GM21360 (cell line): ENCODE measurements at regions not wholly inside any gene's neighbourhood (a gene's known extent, or its start where the extent isn't known, plus 50 kb on each side); places are given as distances from the start of the nearest gene placed in this dataset.

Experiments
- ATAC-seq: cut with Tn5 transposase; IDR thresholded peaks from one replicate; pipeline ENCODE4 v1.9.1; 2021; ENCODE audit warnings: mild to moderate bottlenecking, moderate library complexity; ENCODE audit not compliant: unreplicated experiment

GRCh38 chr12:24608108-24608507 is 340.8 kb downstream of the BCAT1 start:
- no peak for ATAC-seq

DNA sequence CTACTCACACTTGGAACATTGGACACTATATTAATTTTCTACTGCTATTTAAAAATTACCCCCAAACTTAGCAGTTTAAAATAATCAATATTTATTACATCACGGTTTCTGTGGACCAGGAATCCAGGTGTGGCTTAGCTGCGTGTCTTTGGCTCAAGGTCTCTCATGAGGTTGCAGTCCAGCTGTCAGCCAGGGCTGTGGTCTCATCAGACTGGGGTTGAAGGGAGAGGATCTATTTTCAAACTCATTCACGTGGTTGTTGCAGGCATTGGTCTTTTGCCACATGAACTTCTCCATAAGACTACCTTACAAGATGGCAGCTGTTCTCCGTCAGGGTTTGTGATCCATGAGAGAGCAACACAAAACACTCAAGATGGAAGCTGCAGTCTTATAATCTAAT is 343.0 kb downstream of the BCAT1 start:
- ATAC-seq: no peak

GRCh38 chr12:24605466-24605865 is 343.4 kb downstream of the BCAT1 start:
- ATAC-seq: no peak

- no peak for ATAC-seq
Measured at GRCh38 chr12:24603371-24603770, 345.5 kb downstream of the BCAT1 start.

GRCh38 chr12:24600996-24601395 is 347.9 kb downstream of the BCAT1 start:
- no peak for ATAC-seq

DNA sequence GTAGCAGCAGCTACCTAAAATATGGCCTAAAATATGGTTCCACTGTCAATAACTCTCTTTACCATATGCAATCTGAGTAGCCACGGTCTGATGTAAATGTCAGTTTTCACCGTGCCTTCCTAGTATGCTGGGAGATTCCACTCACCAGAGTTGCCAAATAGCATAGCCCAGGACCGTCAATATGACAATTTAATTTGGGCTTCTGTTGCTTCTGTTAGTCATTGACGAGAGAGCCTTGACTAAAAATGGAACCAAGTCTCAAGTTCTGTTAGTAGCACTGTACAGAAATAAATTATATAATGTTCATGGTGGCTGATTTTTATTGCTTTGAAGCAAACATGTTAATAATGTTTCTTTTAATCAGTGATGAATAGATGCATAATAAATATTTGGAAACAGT is 348.4 kb downstream of the BCAT1 start:
- ATAC-seq: no peak

- ATAC-seq: no peak
Measured at GRCh38 chr12:24599736-24600135, 349.2 kb downstream of the BCAT1 start.

DNA sequence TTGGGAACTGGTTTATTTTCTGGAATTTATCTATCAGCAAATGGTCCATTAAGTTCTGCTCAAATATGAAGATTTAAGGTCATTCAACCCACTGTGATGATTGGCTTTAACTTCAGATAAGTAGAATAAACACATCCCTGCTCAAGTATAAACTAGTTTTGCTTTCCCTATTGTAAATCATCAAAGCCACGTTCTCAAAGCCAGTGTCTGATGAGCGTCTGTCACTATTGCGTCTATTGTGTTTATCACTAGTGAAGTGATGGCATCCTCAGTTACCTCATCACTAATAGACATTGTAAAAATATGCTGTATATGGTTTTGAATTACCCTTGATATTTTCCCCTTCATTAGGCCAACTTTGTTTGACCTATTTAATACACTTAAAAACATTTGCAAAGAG is 351.3 kb downstream of the BCAT1 start:
- no peak for ATAC-seq

- ATAC-seq: no peak
Measured at GRCh38 chr12:24596768-24597388, 352.0 kb downstream of the BCAT1 start.

DNA sequence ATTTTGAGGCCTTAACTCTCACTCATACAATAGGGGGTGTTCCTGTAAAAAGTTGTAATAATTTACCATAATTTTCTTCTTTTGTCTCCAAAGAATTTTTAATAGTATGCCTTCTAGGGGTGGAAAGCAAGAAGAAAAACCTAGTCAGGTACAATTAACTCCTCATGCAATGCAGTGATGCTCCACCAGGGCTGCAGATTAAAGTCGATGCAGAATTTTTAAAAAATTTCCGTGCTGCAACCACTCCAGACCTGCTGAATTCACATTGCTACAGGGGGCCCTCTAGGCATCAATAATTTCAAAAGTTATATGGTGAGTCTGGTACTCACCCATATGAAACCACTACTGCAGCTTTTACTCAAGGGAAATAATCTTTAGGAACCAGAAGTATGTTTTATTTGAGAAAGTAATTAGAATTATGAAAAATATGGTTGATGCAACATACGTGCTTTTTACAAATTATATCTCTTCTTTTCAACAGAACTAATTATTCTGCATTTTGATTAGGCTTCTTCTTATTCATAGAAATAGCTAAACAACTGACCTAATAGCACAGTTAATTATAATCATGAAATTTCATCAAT is 353.2 kb downstream of the BCAT1 start:
- no peak for ATAC-seq

- no peak for ATAC-seq
Measured at GRCh38 chr12:24591715-24592440, 357.0 kb downstream of the BCAT1 start.

DNA sequence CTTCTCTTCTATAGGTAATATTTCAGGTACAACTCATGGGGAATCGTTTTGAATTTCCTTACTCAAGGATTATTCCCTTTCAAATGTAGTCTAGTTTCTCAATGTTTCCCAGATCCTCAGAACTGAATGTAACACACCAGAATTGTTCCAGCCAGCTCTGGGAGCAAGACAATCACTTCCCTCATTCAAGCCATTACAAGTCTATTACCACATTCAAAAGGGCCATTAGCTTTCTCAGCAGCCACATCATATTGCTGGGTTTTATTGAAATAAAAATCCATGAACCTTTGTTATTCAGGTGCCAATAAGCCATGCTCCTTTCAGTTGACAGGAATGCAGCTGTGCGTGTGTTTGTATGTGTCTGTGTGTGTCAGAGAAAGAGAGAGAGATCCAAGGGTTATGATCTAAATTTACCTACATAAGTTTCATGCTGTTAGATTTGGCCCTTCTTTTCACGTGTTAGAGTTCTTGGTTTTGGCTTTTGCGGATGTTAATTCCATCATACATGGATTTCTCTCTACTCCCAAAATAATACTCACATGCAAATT is 357.7 kb downstream of the BCAT1 start:
- ATAC-seq: no peak

- no peak for ATAC-seq
Measured at GRCh38 chr12:24586293-24586692, 362.6 kb downstream of the BCAT1 start.

DNA sequence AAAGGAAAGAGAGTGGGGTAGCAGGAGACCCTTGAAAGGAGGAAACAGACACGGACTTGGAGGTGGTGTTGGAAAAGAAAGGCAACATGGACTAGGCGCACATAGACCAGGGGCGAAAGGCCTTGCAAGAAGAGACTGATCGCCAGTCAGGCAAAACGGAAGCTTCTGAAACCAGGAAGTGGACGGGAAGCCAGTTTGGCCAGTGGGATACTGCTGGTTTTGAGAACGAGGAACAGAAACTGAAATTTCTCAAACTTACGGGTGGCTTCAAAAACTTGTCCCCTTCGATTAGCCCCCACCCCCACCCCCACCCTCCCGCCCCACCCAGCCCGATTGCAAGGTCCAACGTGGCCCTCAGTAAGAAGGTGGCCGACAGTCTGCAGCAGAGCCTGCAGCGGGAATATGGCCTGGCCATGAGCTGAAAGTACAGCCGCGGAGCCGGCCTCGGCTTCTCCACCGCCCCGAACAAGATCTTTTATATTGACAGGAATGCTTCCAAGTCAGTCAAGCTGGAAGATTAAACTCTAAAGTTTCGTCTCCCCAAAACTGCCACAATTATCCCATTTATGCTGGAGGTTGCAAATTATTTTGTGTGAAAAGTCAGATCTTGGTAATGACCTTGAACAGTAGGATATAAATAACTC is 364.7 kb downstream of the BCAT1 start:
- ATAC-seq: no peak

DNA sequence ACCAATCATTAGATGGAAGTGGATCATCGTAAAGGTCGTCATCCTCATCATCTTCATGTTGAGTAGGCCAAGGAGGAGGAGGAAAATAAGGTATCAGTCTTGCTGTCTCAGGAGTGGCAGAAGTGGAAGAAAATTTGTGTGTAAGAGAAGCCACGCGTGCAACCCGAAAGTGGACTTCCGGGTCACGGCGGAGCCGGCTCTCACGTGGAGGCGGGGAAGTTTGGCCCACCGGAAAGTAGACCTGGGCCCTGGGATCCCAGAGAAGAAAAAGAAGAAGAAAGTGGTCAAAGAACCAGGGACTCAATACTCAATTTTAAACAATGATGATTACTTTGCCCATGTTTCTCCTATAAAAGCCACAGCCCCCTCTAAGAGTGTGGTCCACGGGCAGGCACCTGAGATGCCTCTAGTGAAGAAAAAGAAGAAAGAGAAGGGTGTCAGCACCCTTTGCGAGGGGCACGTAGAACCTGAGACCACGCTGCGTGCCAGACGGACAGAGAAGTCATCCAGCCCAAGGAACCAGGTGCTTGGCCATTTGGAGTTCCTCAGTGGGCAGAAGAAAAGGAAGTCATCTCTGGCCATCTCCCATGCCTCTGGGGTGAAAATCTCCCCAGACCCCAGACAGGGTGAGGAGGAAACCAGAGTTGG is 365.8 kb downstream of the BCAT1 start:
- ATAC-seq: no peak

GRCh38 chr12:24574538-24574937 is 374.4 kb downstream of the BCAT1 start:
- no peak for ATAC-seq

- ATAC-seq: no peak
Measured at GRCh38 chr12:24573621-24574020, 375.3 kb downstream of the BCAT1 start.

GRCh38 chr12:24565300-24565699 is 383.6 kb downstream of the BCAT1 start:
- ATAC-seq: no peak

GRCh38 chr12:24562771-24563431 is 386.0 kb downstream of the BCAT1 start:
- ATAC-seq: no peak

DNA sequence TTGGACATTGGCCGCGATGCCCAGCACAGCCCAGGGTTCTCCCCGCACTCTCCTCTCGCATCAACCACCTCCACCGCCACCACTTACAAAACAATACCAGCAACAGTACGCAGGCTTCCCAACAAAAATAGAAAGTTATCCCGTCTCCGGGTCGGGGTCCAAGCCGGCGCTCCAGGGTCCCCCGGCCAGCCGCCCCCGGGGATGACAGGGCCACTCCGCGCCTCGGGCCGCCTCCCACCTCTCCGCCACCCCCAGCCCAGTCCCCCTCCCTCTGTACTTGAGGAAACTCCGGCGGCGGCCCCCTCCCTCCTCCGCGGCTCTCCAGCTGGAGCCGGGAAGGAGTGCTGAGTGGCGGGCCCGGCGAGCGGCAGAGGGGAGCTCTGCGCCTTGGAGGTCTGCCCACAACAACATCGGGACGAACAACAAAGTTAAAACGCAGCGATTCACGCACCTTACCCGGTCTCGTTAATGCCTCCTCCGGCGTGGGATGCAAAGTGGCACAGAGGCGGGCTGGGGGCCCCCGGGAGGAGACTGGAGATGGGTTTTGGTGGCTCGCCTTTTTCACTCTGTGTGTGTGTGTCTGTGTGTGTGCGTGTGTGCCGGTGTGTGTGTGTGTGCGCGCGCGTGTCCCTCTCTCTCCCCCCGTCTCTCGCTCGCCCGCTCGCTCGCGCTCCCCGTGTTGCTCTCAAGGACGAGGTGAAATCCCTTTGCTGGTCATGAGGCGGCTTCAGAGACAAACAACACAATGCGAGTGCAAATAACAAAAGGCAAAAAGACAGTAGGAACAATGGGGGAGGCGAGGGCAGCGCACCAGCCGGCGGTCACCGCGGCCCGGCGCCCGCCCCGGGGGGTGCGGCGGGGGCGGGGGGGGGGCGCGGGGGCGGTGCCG is 386.8 kb downstream of the BCAT1 start:
- no peak for ATAC-seq
